ENCODE measurements at regions not wholly inside any gene's neighbourhood (a gene's known extent, or its start where the extent isn't known, plus 50 kb on each side); places are given as distances from the start of the nearest gene placed in this dataset.

DNA sequence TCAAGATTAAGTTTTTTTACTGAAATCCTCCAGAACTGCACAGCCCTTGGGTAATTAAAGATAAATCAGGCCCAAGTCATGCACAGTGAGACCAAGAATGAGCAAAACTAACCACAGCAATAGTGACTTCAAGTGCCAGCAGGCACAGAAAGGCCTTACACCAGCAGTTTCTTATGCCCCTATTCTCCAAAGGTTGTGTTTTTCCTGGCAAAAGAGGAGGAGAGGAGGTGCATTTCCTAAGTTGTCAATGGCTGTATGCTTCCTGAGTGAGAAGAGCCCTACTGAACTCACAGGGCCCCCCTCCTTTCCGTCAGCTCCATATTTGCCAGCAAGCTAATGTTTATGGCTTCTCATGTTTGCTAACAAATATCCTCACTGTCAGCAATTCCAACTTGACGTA is 418.7 kb upstream of the INTU start:
- WGBS, 2 donors = 30 to 59% methylated on average over 2 of the region's 2 CpGs
- Histone ChIP-seq H3K27ac (no peak overlapping the region), H3K27me3 (no peaks in the 10 kb centered on the region), H3K9me3 (no peaks in the 10 kb centered on the region), H3K4me3 (no peak overlapping the region), H3K36me3 (no peaks in the 10 kb centered on the region), H3K4me1 (peaks cover 0 to 20% (median 18%) of the 10 kb centered on the region in 4 donors)
- TF ChIP-seq, protein P1, sequence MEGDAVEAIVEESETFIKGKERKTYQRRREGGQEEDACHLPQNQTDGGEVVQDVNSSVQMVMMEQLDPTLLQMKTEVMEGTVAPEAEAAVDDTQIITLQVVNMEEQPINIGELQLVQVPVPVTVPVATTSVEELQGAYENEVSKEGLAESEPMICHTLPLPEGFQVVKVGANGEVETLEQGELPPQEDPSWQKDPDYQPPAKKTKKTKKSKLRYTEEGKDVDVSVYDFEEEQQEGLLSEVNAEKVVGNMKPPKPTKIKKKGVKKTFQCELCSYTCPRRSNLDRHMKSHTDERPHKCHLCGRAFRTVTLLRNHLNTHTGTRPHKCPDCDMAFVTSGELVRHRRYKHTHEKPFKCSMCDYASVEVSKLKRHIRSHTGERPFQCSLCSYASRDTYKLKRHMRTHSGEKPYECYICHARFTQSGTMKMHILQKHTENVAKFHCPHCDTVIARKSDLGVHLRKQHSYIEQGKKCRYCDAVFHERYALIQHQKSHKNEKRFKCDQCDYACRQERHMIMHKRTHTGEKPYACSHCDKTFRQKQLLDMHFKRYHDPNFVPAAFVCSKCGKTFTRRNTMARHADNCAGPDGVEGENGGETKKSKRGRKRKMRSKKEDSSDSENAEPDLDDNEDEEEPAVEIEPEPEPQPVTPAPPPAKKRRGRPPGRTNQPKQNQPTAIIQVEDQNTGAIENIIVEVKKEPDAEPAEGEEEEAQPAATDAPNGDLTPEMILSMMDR (IDR thresholded peaks at IDR 0.05) = no peak
- no peak for TF ChIP-seq EP300 (IDR thresholded peaks at IDR 0.05)
- TF ChIP-seq POLR2A (IDR thresholded peaks at IDR 0.05) = no peak
- no peak for TF ChIP-seq POLR2AphosphoS5 (IDR thresholded peaks at IDR 0.05)
- intact Hi-C loops (cut with DNase I) = no loop called here
- DNase-seq = no peak

DNA sequence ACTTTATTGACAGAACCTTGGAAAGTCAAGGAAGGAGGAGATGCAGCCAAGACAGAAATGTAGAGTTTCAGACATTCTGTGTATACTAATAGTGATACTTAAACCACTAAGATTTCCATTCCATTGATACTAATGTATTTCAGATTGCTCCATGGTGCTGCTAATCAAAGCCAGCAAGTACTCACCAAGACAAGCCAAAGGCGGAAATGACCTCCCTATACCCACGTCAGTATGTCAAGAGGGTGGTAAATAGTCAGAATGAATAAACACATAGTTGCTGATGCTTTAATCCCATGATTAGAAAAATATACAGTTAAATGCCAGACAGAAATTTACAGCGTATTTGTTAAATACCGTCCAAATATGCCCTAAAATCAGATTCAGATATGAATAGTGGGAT is 417.8 kb upstream of the INTU start:
- no peak for DNase-seq
- Histone ChIP-seq H3K9me3 (no peaks in the 10 kb centered on the region), H3K36me3 (no peaks in the 10 kb centered on the region), H3K27me3 (no peaks in the 10 kb centered on the region), H3K4me1 (peaks cover 0 to 20% (median 18%) of the 10 kb centered on the region in 4 donors), H3K4me3 (no peak overlapping the region), H3K27ac (no peak overlapping the region)
- 75 to 85% methylated on average over 4 of the region's 4 CpGs for WGBS, 2 donors
- TF ChIP-seq POLR2AphosphoS5 (IDR thresholded peaks at IDR 0.05) (no peak), POLR2A (IDR thresholded peaks at IDR 0.05) (no peak), EP300 (IDR thresholded peaks at IDR 0.05) (no peak)
- TF ChIP-seq, protein P1 (IDR thresholded peaks at IDR 0.05) = no peak
- intact Hi-C loops (cut with DNase I) = no loop called here

DNA sequence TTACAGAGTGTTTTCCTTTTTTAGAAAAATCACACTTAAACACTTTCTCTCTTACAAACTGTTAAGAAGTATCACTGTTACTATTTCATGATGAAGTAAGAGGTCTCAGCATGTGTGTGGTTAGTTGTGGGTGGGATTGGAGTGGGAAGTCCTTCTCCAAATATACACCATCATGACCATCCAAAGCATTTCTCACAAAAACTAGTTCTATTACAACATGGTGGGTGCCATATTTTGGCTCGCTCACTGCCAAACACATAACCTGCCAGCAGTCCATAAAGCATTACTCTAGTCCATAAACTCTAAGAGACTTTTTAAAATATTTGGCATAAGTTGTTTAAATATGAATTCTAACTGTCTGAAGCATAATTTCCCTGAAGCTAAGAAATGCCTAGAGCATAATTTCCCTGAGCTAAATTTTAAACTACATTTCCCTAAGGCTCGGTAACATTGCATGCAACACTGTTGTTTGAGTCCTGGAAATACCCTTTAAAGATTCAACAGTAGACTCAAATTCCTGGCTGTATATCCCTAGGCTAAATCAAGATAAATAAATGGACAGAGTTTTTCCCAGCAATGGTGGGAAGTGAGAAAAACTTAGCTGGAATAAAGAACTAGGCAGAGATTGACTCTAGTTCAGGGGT is 415.0 kb upstream of the INTU start:
- Histone ChIP-seq H3K36me3 (no peaks in the 10 kb centered on the region), H3K4me1 (peaks cover 0 to 2% (median 0%) of the 10 kb centered on the region in 4 donors), H3K27ac (no peak overlapping the region), H3K9me3 (peaks cover 0 to 2% (median 0%) of the 10 kb centered on the region in 4 donors), H3K27me3 (no peaks in the 10 kb centered on the region), H3K4me3 (no peak overlapping the region)
- no peak for DNase-seq
- intact Hi-C loops (cut with DNase I) = no loop called here
- TF ChIP-seq POLR2A (IDR thresholded peaks at IDR 0.05) = no peak
- TF ChIP-seq, protein P1 (IDR thresholded peaks at IDR 0.05) = no peak
- TF ChIP-seq POLR2AphosphoS5 (IDR thresholded peaks at IDR 0.05) = no peak
- no peak for TF ChIP-seq EP300 (IDR thresholded peaks at IDR 0.05)
- 80 to 81% methylated on average over 2 of the region's 2 CpGs for WGBS, 2 donors

DNA sequence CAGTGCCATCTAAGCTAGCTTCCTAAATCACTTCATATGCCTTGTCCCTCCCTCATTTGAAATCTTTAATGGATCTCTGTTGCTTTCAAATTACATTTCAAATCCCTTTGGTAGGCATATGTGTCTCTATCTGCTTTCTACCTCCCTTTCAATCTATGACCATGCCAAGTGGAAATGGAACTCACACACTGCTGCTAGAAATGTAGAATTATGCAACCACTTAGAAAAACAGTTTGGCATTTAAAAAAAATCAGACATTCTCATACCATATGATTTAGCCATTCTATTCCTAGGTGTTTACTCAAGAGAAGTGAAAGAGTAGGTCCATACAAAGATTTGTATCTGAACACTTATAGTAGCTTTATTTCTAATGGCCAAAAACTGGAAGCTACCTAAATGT is 413.5 kb upstream of the INTU start:
- Histone ChIP-seq H3K36me3 (no peaks in the 10 kb centered on the region), H3K27ac (no peak overlapping the region), H3K4me3 (no peak overlapping the region), H3K9me3 (peaks cover 0 to 2% (median 0%) of the 10 kb centered on the region in 4 donors), H3K27me3 (no peaks in the 10 kb centered on the region), H3K4me1 (no peaks in the 10 kb centered on the region)
- intact Hi-C loops (cut with DNase I) = no loop called here
- DNase-seq = no peak
- TF ChIP-seq POLR2A (IDR thresholded peaks at IDR 0.05) = no peak
- TF ChIP-seq, protein P1 (IDR thresholded peaks at IDR 0.05) = no peak
- TF ChIP-seq POLR2AphosphoS5 (IDR thresholded peaks at IDR 0.05) = no peak
- no peak for TF ChIP-seq EP300 (IDR thresholded peaks at IDR 0.05)

DNA sequence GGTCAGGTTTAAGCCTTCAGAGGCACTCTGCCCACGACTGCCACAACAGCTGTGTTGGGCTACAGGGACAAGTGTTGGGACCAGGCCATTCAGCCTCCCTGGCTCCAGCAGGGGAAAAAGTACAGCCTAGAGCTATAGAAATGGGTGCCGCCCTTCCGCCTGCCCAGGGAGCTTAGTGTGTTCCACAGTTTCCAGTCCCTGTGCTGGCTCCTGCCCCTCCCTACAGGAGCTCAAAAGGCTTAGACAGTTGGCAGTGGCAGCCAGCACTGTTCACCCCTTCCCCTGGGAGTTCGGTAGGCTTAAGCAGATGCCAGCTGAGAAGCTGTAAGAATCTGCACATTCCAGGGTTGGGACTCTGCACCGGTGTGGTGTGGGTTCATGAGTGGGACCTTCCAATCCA is 408.2 kb upstream of the INTU start:
- Histone ChIP-seq H3K36me3 (no peaks in the 10 kb centered on the region), H3K27ac (no peak overlapping the region), H3K4me1 (no peaks in the 10 kb centered on the region), H3K9me3 (peaks cover 0 to 2% (median 0%) of the 10 kb centered on the region in 4 donors), H3K27me3 (no peaks in the 10 kb centered on the region), H3K4me3 (no peak overlapping the region)
- DNase-seq = no peak
- 80 to 86% methylated on average over 5 of the region's 5 CpGs for WGBS, 2 donors
- intact Hi-C loops (cut with DNase I) = no loop called here
- TF ChIP-seq POLR2AphosphoS5 (IDR thresholded peaks at IDR 0.05) (no peak), EP300 (IDR thresholded peaks at IDR 0.05) (no peak), POLR2A (IDR thresholded peaks at IDR 0.05) (no peak)
- TF ChIP-seq, protein P1 (IDR thresholded peaks at IDR 0.05) = no peak
